ENCODE measurements at regions not wholly inside any gene's neighbourhood (a gene's known extent, or its start where the extent isn't known, plus 50 kb on each side); places are given as distances from the start of the nearest gene placed in this dataset.

DNA sequence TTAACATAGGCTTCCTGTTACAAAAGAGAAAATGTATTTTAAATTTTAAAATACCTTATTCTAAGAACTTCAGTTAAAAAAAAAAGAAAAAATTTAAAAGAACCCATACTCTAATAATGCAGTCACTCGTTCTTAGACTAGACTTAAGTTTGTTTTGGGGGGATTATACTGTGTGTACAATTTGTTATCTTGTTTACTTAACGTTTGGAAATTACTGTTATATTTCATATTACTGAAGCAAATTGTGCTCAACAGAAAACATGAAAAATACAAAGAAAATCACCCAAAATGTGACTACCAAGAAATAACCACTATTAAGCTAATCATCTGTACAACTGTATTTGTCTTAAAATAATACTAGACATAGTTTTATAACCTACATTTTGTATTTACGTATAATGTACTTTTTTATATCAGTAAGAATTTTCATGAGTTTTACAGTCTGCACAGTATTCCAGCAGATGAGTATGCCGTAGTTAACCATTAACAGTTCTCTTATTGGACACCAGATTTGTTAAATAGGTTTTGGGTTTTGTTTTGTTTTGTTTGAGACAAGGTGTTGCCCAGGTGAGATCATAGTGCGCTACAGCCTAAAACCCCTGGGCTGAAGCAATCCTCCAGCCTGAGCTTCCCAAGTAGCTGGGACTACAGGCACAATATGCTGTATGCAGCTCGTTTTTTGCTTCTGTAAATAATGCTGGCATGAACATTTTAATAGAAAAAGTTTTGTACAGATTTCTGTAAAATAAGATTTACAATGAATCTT is 88.8 kb upstream of the CHD2 start:
- Mint-ChIP-seq H3K4me1 (peaks cover 28% of the 10 kb centered on the region), H3K27me3 (no peaks in the 10 kb centered on the region), H3K4me3 (peak overlapping the region; percentile 92), H3K9me3 (no peaks in the 10 kb centered on the region), H3K27ac (peak overlapping the region; percentile 85), H3K36me3 (peaks cover 4% of the 10 kb centered on the region)
- POLR2A ChIA-PET: interaction anchor here (0.8 to 7.3 kb wide), 12 partner anchors 11 to 106 kb away, joined by 3 to 498 read pairs (median 12); partner anchors contain the start of gene CHD2
- DNase-seq (no peak), ATAC-seq (ENCODE audit: low read depth) (no peak)

DNA sequence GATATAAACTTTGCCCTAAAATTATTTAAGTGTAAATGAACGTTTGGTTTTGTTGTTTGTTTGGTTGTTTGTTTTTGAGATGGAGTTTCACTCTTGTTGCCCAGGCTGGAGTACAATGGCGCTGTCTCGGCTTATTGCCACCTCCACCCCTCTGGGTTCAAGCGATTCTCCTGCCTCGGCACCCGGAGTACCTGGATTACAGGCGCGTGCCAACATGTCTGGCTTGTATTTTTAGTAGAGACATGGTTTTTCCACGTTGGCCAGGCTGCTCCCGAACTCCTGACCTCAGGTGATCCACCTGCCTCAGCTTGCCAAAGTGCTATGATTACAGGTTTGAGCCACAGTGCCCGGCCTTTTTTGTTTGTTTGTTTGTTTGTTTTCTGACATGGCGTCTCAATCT is 87.9 kb upstream of the CHD2 start:
- Mint-ChIP-seq H3K4me1 (peaks cover 27% of the 10 kb centered on the region), H3K27me3 (no peaks in the 10 kb centered on the region), H3K36me3 (peaks cover 3% of the 10 kb centered on the region), H3K4me3 (peak overlapping the region; percentile 92), H3K9me3 (no peaks in the 10 kb centered on the region), H3K27ac (peak overlapping the region; percentile 21)
- DNase-seq: no peak
- ATAC-seq (ENCODE audit: low read depth): no peak
- POLR2A ChIA-PET: interaction anchor here (0.8 to 7.3 kb wide), 9 partner anchors 10 to 104 kb away, joined by 3 to 498 read pairs (median 56); partner anchors contain the start of gene CHD2

GRCh38 chr15:92813485-92813884 is 86.6 kb upstream of the CHD2 start:
- peaks cover 34% of the 10 kb centered on the region for H3K4me1 Mint-ChIP-seq
- POLR2A ChIA-PET: interaction anchor here (1.2 to 7.3 kb wide), 6 partner anchors 10 to 95 kb away, joined by 3 to 498 read pairs (median 54); partner anchors contain the start of gene CHD2
- no peaks in the 10 kb centered on the region for H3K27me3 Mint-ChIP-seq
- peak overlapping the region; percentile 86 for H3K27ac Mint-ChIP-seq
- peak overlapping the region; percentile 69 for H3K4me3 Mint-ChIP-seq
- ATAC-seq (ENCODE audit: low read depth) (no peak), DNase-seq (no peak)
- no peaks in the 10 kb centered on the region for H3K9me3 Mint-ChIP-seq
- no peaks in the 10 kb centered on the region for H3K36me3 Mint-ChIP-seq

DNA sequence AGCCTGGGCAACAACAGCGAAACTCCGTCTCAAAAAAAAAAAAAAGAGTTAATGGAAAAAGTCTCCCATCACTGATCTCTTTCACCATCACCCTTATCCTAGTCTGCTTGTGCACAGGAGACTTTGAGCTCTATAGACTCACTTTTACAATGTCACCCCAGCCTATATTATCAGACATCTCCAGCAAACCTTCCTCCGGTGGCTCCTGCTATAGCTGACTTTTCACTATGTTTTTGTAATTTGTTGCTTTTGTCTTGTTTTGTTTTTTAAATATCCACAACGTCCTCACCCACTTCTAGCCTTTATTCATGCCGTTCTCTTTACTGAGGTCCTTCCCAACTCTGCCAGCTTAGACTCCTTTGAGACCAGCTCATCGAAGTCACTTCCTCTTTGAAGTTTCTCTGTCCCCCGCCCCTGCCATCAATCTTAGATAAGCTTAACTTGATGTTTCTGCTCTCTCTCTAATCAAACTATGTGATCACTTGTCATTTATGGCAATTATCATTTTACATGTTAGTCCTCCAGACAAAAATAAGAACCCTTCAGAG is 82.7 kb upstream of the CHD2 start:
- ATAC-seq (ENCODE audit: low read depth) (no peak), DNase-seq (no peak)
- H3K36me3 Mint-ChIP-seq: no peaks in the 10 kb centered on the region
- POLR2A ChIA-PET: interaction anchor here (0.6 to 9.1 kb wide), 6 partner anchors 9 to 128 kb away, joined by 3 to 179 read pairs (median 12); partner anchors contain the start of gene CHD2
- peak overlapping the region; percentile 70 for H3K4me3 Mint-ChIP-seq
- H3K9me3 Mint-ChIP-seq: no peaks in the 10 kb centered on the region
- peaks cover 49% of the 10 kb centered on the region for H3K4me1 Mint-ChIP-seq
- H3K27me3 Mint-ChIP-seq: no peaks in the 10 kb centered on the region
- peak overlapping the region; percentile 79 for H3K27ac Mint-ChIP-seq

GRCh38 chr15:92818651-92819277 is 81.4 kb upstream of the CHD2 start:
- H3K27me3 Mint-ChIP-seq: no peaks in the 10 kb centered on the region

GRCh38 chr15:92819278-92820235 is 80.6 kb upstream of the CHD2 start:
- no peaks in the 10 kb centered on the region for H3K9me3 Mint-ChIP-seq
- no peaks in the 10 kb centered on the region for H3K27me3 Mint-ChIP-seq
- no peaks in the 10 kb centered on the region for H3K36me3 Mint-ChIP-seq
- DNase-seq (no peak), ATAC-seq (ENCODE audit: low read depth) (peak; percentile 9)
- peaks cover 46% of the 10 kb centered on the region for H3K4me1 Mint-ChIP-seq
- POLR2A ChIA-PET: interaction anchor here (0.7 to 9.1 kb wide), 11 partner anchors 9 to 95 kb away, joined by 3 to 179 read pairs (median 5); partner anchors contain the start of gene CHD2
- peak overlapping the region; percentile 83 for H3K27ac Mint-ChIP-seq
- H3K4me3 Mint-ChIP-seq: peak overlapping the region; percentile 87

More at GRCh38 chr15:92818651-92819277, 81.4 kb upstream of the CHD2 start:
- Mint-ChIP-seq H3K9me3 (no peaks in the 10 kb centered on the region), H3K36me3 (no peaks in the 10 kb centered on the region), H3K4me1 (peaks cover 49% of the 10 kb centered on the region), H3K27ac (peak overlapping the region; percentile 83), H3K4me3 (peak overlapping the region; percentile 87)
- POLR2A ChIA-PET: interaction anchor here (0.8 to 9.1 kb wide), 9 partner anchors 8 to 90 kb away, joined by 3 to 179 read pairs (median 6); partner anchors contain the start of gene CHD2
- DNase-seq (no peak), ATAC-seq (ENCODE audit: low read depth) (no peak)

DNA sequence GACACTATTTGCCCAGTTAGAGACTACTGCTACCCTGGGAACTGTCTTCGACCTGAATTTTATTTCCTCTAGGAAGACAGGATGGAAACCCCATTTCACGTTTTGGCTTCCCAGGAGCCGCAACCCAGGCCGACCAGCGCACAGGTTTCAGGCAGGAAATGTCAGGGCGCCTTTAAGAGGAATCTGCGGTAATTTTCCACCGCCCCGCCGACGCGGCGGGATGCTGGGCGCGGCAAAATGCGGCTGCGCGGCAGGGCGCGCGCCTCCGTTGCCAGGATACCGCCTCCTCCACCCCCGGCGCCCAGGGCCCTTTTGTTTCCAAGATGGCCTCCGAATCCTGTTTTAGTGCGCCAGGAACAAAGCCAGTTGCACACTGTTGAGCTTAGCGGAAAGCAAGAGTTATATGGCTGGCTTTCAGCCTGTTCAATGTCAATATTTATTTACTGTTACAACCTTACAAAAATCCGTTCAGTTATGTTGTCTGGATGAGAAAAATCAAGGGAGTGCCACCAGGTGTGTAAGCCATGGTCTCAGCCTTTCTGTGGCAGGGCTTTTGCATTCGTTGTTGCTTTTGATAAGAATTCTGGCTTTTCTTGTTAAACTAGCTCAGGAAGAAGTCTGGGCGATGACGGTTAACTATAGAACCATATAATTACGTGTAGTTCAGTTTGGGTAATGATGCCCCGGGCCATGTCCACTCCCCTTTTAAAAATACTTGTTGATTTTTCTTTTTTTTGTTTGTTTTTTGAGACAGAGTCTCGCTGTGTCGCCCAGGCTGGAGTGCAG is 79.7 kb upstream of the CHD2 start:
- Mint-ChIP-seq H3K4me1 (peaks cover 47% of the 10 kb centered on the region), H3K36me3 (no peaks in the 10 kb centered on the region)
- peak; percentile 82 for ATAC-seq (ENCODE audit: low read depth)

DNA sequence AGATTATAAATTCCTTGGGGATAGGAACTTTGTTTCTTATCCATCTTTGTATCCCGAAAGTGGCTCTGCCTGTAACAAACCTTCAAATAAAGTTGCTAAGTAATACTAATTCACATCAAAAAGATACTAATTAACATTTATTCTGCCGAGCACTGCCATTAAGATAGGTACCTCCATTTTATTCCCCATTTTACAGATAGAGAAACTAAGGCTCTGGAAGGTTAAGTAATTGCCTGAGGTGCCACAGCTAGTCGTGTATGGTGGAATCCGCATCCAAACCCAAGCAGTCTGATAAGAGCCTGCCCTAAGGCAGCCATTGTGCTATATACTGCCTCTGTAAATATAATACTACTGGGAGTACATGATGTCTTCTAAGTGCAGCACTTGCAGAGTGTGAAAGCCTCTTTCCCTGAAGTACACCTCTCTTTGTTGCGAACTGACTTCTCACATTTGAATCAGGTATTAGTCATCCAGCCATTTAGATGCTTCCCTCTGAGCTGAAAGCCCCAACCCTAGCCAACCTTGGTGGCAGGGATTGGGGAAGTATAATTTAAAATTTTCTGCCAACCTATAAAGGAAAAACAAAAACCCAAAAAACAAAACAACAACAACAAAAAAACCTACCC is 78.5 kb upstream of the CHD2 start:
- POLR2A ChIA-PET: interaction anchor here (1.3 to 9.1 kb wide), 6 partner anchors 10 to 93 kb away, joined by 3 to 179 read pairs (median 41); partner anchors contain the start of gene CHD2
- peak overlapping the region; percentile 65 for H3K27ac Mint-ChIP-seq
- no peak for ATAC-seq (ENCODE audit: low read depth)
- H3K4me3 Mint-ChIP-seq: peak overlapping the region; percentile 33
- DNase-seq: no peak
- no peaks in the 10 kb centered on the region for H3K9me3 Mint-ChIP-seq
- H3K4me1 Mint-ChIP-seq: peaks cover 52% of the 10 kb centered on the region
- no peaks in the 10 kb centered on the region for H3K27me3 Mint-ChIP-seq
- no peaks in the 10 kb centered on the region for H3K36me3 Mint-ChIP-seq

More for the DNA sequence above, 79.7 kb upstream of the CHD2 start:
- peak overlapping the region; percentile 83 for H3K27ac Mint-ChIP-seq
- peak overlapping the region; percentile 87 for H3K4me3 Mint-ChIP-seq
- peak; percentile 86 for DNase-seq
- no peaks in the 10 kb centered on the region for H3K27me3 Mint-ChIP-seq
- POLR2A ChIA-PET: interaction anchor here (1.3 to 9.1 kb wide), 9 partner anchors 10 to 94 kb away, joined by 3 to 179 read pairs (median 6); partner anchors contain the start of gene CHD2
- H3K9me3 Mint-ChIP-seq: no peaks in the 10 kb centered on the region

DNA sequence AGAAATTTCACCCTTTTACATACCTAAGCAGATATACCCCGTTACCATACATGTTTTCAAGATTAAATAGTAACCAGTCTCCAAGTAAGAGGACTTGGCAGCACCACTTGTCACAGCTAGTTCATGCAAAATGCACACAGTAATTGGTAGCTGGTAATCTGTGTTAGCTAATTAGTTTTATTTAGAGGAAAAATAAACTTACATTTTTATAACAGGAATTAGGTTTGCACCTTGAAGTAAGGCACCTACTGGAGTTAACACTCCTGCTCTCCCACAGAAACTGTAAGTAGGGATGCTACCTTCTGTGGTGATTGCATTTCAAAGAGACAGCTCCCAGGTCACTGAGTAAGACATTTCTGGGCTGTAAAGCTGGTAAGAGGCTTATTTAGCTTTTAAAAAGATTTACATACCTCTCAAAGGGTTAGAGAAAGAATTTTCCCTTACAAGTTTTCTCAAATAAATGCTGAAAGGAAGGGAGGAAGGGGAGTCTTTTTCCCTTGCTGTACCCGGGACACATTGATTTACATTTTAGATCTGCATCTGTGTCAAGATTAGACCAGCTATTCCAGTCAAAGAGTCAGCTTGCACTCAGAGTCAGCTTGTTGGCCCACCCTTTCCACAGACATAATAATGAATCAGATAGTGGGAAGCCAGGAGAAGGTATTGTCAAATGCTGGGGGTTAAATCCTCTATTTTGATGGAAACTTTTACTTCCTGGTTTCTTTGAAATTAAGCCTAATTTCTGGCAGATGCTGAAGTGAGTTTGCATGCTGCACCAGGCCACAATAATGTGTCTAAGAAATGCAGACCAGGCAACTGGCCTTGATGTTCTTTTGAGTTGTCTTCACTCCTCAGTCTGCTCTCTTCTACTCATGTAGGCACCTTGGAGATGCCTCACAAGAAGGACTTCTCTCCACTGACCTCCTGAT is 77.6 kb upstream of the CHD2 start:
- DNase-seq (no peak), ATAC-seq (ENCODE audit: low read depth) (no peak)
- peak overlapping the region; percentile 65 for H3K27ac Mint-ChIP-seq
- POLR2A ChIA-PET: interaction anchor here (0.6 to 9.1 kb wide), 8 partner anchors 9 to 84 kb away, joined by 3 to 179 read pairs (median 5); partner anchors contain the start of gene CHD2
- H3K36me3 Mint-ChIP-seq: no peaks in the 10 kb centered on the region
- H3K4me1 Mint-ChIP-seq: peaks cover 49% of the 10 kb centered on the region
- H3K9me3 Mint-ChIP-seq: no peaks in the 10 kb centered on the region
- no peaks in the 10 kb centered on the region for H3K27me3 Mint-ChIP-seq
- H3K4me3 Mint-ChIP-seq: no peak overlapping the region

GRCh38 chr15:92825985-92826384 is 74.1 kb upstream of the CHD2 start:
- Mint-ChIP-seq H3K27me3 (no peaks in the 10 kb centered on the region), H3K4me1 (peaks cover 30% of the 10 kb centered on the region), H3K36me3 (no peaks in the 10 kb centered on the region), H3K4me3 (no peak overlapping the region), H3K27ac (no peak overlapping the region), H3K9me3 (no peaks in the 10 kb centered on the region)
- ATAC-seq (ENCODE audit: low read depth) (no peak), DNase-seq (no peak)
- POLR2A ChIA-PET: interaction anchor here (9.1 kb wide), 1 partner anchor 56 kb away, joined by 179 read pairs; no protein-coding TSS in a partner anchor

All from activated naive CD8-positive, alpha-beta T cell treated with anti-CD3 and anti-CD28 coated beads, Interleukin-2, amount 10 ng/mL, durations not matched to agents 7 days and 5 days (primary cell).